NCI-H526 (cell line): ENCODE measurements at regions not wholly inside any gene's neighbourhood (a gene's known extent, or its start where the extent isn't known, plus 50 kb on each side); places are given as distances from the start of the nearest gene placed in this dataset.
"Not testable (repeated sequence)": the region's sequence is repeated elsewhere in the genome, so short reads cannot be mapped to it uniquely, and the experiment has no call there.

Experiments
- DNase-seq, 2 experiments: peaks; one replicate each; lab custom pipeline; 2025; lab: John Stamatoyannopoulos, UW

- peak in 1 of 2 experiments; percentile 7 for DNase-seq
These were observed 1830.0 kb upstream of the DEFB115 start for GRCh38 chr20:29427201-29428060.

GRCh38 chr20:29430531-29430930 is 1826.9 kb upstream of the DEFB115 start:
- no peak for DNase-seq

- not testable (repeated sequence) for DNase-seq
These were observed 1816.7 kb upstream of the DEFB115 start for GRCh38 chr20:29440721-29441120.

- DNase-seq: peak; percentile 20 to 68
These were observed 1814.2 kb upstream of the DEFB115 start for GRCh38 chr20:29443206-29443781.

GRCh38 chr20:29443819-29444218 is 1813.6 kb upstream of the DEFB115 start:
- no peak for DNase-seq

- peak; percentile 71 to 82 for DNase-seq
These were observed 1812.2 kb upstream of the DEFB115 start for GRCh38 chr20:29445050-29445907.

- not testable (repeated sequence) for DNase-seq
These were observed 1809.7 kb upstream of the DEFB115 start for GRCh38 chr20:29447517-29448484.

- DNase-seq: no peak
These were observed 1808.5 kb upstream of the DEFB115 start for GRCh38 chr20:29448806-29449470.

GRCh38 chr20:29452186-29452585 is 1805.3 kb upstream of the DEFB115 start:
- DNase-seq: no peak

- DNase-seq: not testable (repeated sequence)
These were observed 1800.3 kb upstream of the DEFB115 start for GRCh38 chr20:29456987-29457693.

GRCh38 chr20:29472606-29473005 is 1784.9 kb upstream of the DEFB115 start:
- no peak for DNase-seq

- DNase-seq: not testable (repeated sequence)
These were observed 1764.6 kb upstream of the DEFB115 start for GRCh38 chr20:29492840-29493239.

- not testable (repeated sequence) for DNase-seq
These were observed 1760.7 kb upstream of the DEFB115 start for GRCh38 chr20:29496767-29497166.

- peak in 1 of 2 experiments; percentile 29 for DNase-seq
These were observed 1760.2 kb upstream of the DEFB115 start for GRCh38 chr20:29497261-29497671.

- DNase-seq: not testable (repeated sequence)
These were observed 1759.8 kb upstream of the DEFB115 start for GRCh38 chr20:29497684-29498083.

GRCh38 chr20:29500738-29501137 is 1756.7 kb upstream of the DEFB115 start:
- DNase-seq: not testable (repeated sequence)

- not testable (repeated sequence) for DNase-seq
These were observed 1742.8 kb upstream of the DEFB115 start for GRCh38 chr20:29514634-29515033.

- DNase-seq: not testable (repeated sequence)
These were observed 1740.6 kb upstream of the DEFB115 start for GRCh38 chr20:29516847-29517246.

- DNase-seq: peak; percentile 6 to 7
These were observed 1737.7 kb upstream of the DEFB115 start for GRCh38 chr20:29519610-29520241.
